A673 (cell line): ENCODE measurements at regions not wholly inside any gene's neighbourhood (a gene's known extent, or its start where the extent isn't known, plus 50 kb on each side); places are given as distances from the start of the nearest gene placed in this dataset.

Experiments used
- BruUV-seq: library from RNA; stranded (reverse); fragments of 400-500 nt; replicated peaks from 2 replicates; lab custom pipeline; 2021; lab: Mats Ljungman, UMichigan
- CTCF ChIA-PET: fragments of 300-600 bp; sonication (Branson Sonifier 250); formaldehyde crosslinking; loops from one replicate; lab custom pipeline; 2022; ENCODE audit warnings: antibody characterized with exemption; lab: Charles Lee
- POLR2A ChIA-PET: fragments of 300-600 bp; sonication (Branson Sonifier 250); formaldehyde crosslinking; loops from one replicate; lab custom pipeline; 2022; ENCODE audit warnings: antibody characterized with exemption; ENCODE audit not compliant: low non-redundant PET; lab: Charles Lee
- DNase-seq: peaks from one replicate; pipeline ENCODE4 v3.0.0-alpha.2; 2015; ENCODE audit warnings: low spot score
- H3K27ac ChIP-seq: fragments of 200-600 bp; sonication (generic); 2 replicates; pipeline ENCODE4 v1.5.1; 2016; ENCODE audit warnings: mixed run types, low read depth, mild to moderate bottlenecking, mixed read lengths, antibody characterized with exemption, low read length; ENCODE audit not compliant: poor library complexity, severe bottlenecking
- H3K27me3 ChIP-seq: fragments of 200-600 bp; sonication (generic); replicated peaks from 2 replicates; pipeline ENCODE4 v1.6.1; 2017; ENCODE audit warnings: mixed run types, low read depth, mild to moderate bottlenecking, mixed read lengths, antibody characterized with exemption, low read length; ENCODE audit not compliant: insufficient read depth, poor library complexity
- H3K36me3 ChIP-seq: fragments of 200-600 bp; sonication (generic); 2 replicates; pipeline ENCODE4 v1.6.1; 2016; ENCODE audit warnings: mixed run types, mild to moderate bottlenecking, mixed read lengths, antibody characterized with exemption, low read length; ENCODE audit not compliant: insufficient read depth, poor library complexity, severe bottlenecking
- H3K4me1 ChIP-seq: fragments of 200-600 bp; sonication (generic); 2 replicates; pipeline ENCODE4 v1.6.1; 2017; ENCODE audit warnings: mixed run types, mild to moderate bottlenecking, mixed read lengths, antibody characterized with exemption, low read length; ENCODE audit not compliant: insufficient read depth, poor library complexity, severe bottlenecking
- H3K4me3 ChIP-seq: fragments of 200-600 bp; sonication (generic); 2 replicates; pipeline ENCODE4 v1.5.1; 2016; ENCODE audit warnings: low read depth, mixed run types, mild to moderate bottlenecking, mixed read lengths, low read length; ENCODE audit not compliant: poor library complexity, severe bottlenecking
- H3K9me3 ChIP-seq: fragments of 200-600 bp; sonication (generic); 2 replicates; pipeline ENCODE4 v1.6.1; 2016; ENCODE audit warnings: mixed run types, low read depth, mild to moderate bottlenecking, mixed read lengths, antibody characterized with exemption, low read length; ENCODE audit not compliant: poor library complexity, severe bottlenecking
- EZH2 ChIP-seq: fragments of 200-600 bp; sonication (generic); IDR thresholded peaks from 2 replicates; pipeline ENCODE4 v1.6.1; 2017; ENCODE audit warnings: borderline replicate concordance, low read depth, mild to moderate bottlenecking, mixed read lengths, antibody characterized with exemption, low read length; ENCODE audit not compliant: poor library complexity, severe bottlenecking
- intact Hi-C: fragments of 100-400 bp; cut with micrococcal nuclease; formaldehyde crosslinking; loops from one replicate; pipeline ENCODE4 v1.10.0; 2022; ENCODE audit not compliant: unreplicated experiment
- TF ChIP-seq, protein P1 (sequence below): fragments of 300-800, 200-600 bp; sonication (generic); conservative IDR thresholded peaks from 2 replicates; pipeline ENCODE4 v1.5.1; 2017; ENCODE audit warnings: low read depth, mild to moderate bottlenecking, antibody characterized with exemption, low read length, moderate library complexity, mixed read lengths

- no TSS peak for BruUV-seq
Measured at GRCh38 chr2:23244617-23245016, 140.4 kb upstream of the KLHL29 start.

GRCh38 chr2:23246992-23247683 is 137.8 kb upstream of the KLHL29 start:
- no peak for DNase-seq
- intact Hi-C loops, result no loop called here
- Histone ChIP-seq H3K9me3 (no peaks in the 10 kb centered on the region), H3K27me3 (peaks cover 70% of the 10 kb centered on the region), H3K27ac (no peak overlapping the region), H3K4me3 (no peak overlapping the region), H3K4me1 (no peaks in the 10 kb centered on the region), H3K36me3 (no peaks in the 10 kb centered on the region)
- BruUV-seq, result no TSS peak
- POLR2A ChIA-PET, result no interaction called here
- no peak for TF ChIP-seq EZH2
- TF ChIP-seq, protein P1, sequence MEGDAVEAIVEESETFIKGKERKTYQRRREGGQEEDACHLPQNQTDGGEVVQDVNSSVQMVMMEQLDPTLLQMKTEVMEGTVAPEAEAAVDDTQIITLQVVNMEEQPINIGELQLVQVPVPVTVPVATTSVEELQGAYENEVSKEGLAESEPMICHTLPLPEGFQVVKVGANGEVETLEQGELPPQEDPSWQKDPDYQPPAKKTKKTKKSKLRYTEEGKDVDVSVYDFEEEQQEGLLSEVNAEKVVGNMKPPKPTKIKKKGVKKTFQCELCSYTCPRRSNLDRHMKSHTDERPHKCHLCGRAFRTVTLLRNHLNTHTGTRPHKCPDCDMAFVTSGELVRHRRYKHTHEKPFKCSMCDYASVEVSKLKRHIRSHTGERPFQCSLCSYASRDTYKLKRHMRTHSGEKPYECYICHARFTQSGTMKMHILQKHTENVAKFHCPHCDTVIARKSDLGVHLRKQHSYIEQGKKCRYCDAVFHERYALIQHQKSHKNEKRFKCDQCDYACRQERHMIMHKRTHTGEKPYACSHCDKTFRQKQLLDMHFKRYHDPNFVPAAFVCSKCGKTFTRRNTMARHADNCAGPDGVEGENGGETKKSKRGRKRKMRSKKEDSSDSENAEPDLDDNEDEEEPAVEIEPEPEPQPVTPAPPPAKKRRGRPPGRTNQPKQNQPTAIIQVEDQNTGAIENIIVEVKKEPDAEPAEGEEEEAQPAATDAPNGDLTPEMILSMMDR, result no peak
- CTCF ChIA-PET, result no interaction called here

More at GRCh38 chr2:23244617-23245016, 140.4 kb upstream of the KLHL29 start:
- H3K4me3 ChIP-seq, result no peak overlapping the region
- CTCF ChIA-PET, result no interaction called here
- H3K4me1 ChIP-seq, result no peaks in the 10 kb centered on the region
- peaks cover 45% of the 10 kb centered on the region for H3K27me3 ChIP-seq
- no peak overlapping the region for H3K27ac ChIP-seq
- intact Hi-C loops, result no loop called here
- DNase-seq, result no peak
- POLR2A ChIA-PET, result no interaction called here
- no peaks in the 10 kb centered on the region for H3K9me3 ChIP-seq
- TF ChIP-seq, protein P1, result no peak
- TF ChIP-seq EZH2, result no peak
- H3K36me3 ChIP-seq, result no peaks in the 10 kb centered on the region

- DNase-seq, result no peak
- Histone ChIP-seq H3K27ac (no peak overlapping the region), H3K9me3 (no peaks in the 10 kb centered on the region), H3K27me3 (peaks cover 59% of the 10 kb centered on the region), H3K36me3 (no peaks in the 10 kb centered on the region), H3K4me3 (no peak overlapping the region), H3K4me1 (no peaks in the 10 kb centered on the region)
- ChIA-PET POLR2A (no interaction called here), CTCF (no interaction called here)
- TF ChIP-seq, protein P1, result no peak
- no peak for TF ChIP-seq EZH2
- BruUV-seq, result no TSS peak
- intact Hi-C loops, result no loop called here
Measured at GRCh38 chr2:23248667-23249066, 136.3 kb upstream of the KLHL29 start.
